GM18507 (cell line): ENCODE measurements at regions not wholly inside any gene's neighbourhood (a gene's known extent, or its start where the extent isn't known, plus 50 kb on each side); places are given as distances from the start of the nearest gene placed in this dataset.
"Not testable (repeated sequence)": the region's sequence is repeated elsewhere in the genome, so short reads cannot be mapped to it uniquely, and the experiment has no call there.

Experiments used
- DNase-seq: peaks from one replicate; pipeline ENCODE4 v3.0.0; 2011; ENCODE audit warnings: low read depth; ENCODE audit not compliant: insufficient read length; ENCODE audit errors: extremely low spot score
- FAIRE-seq: peaks from 2 replicates; lab custom pipeline; 2011; peaks lifted over from hg19 to GRCh38; lab: Jason Lieb, UNC

- DNase-seq, FAIRE-seq: not testable (repeated sequence)
These were observed 189.3 kb downstream of the NPIPB11 start for GRCh38 chr16:29217104-29217751.

- FAIRE-seq, result not testable (repeated sequence)
These were observed 192.7 kb downstream of the NPIPB11 start for GRCh38 chr16:29213770-29214169.

GRCh38 chr16:29213251-29213650 is 193.3 kb downstream of the NPIPB11 start:
- DNase-seq, FAIRE-seq: not testable (repeated sequence)

More at GRCh38 chr16:29213770-29214169, 192.7 kb downstream of the NPIPB11 start:
- not testable (repeated sequence) for DNase-seq

GRCh38 chr16:29212084-29213027 is 194.2 kb downstream of the NPIPB11 start:
- not testable (repeated sequence) for DNase-seq, FAIRE-seq

GRCh38 chr16:29211456-29211855 is 195.1 kb downstream of the NPIPB11 start:
- not testable (repeated sequence) for FAIRE-seq, DNase-seq

GRCh38 chr16:29210299-29211150 is 196.0 kb downstream of the NPIPB11 start:
- not testable (repeated sequence) for DNase-seq, FAIRE-seq

- not testable (repeated sequence) for DNase-seq, FAIRE-seq
These were observed 200.4 kb downstream of the NPIPB11 start for GRCh38 chr16:29206120-29206519.

- FAIRE-seq, DNase-seq: not testable (repeated sequence)
These were observed 201.4 kb downstream of the NPIPB11 start for GRCh38 chr16:29205151-29205550.

GRCh38 chr16:29204806-29205135 is 201.7 kb downstream of the NPIPB11 start:
- FAIRE-seq, result no peak

GRCh38 chr16:29203933-29204805 is 202.3 kb downstream of the NPIPB11 start:
- not testable (repeated sequence) for FAIRE-seq, DNase-seq

More at GRCh38 chr16:29204806-29205135, 201.7 kb downstream of the NPIPB11 start:
- DNase-seq, result no peak

GRCh38 chr16:29203046-29203932 is 203.2 kb downstream of the NPIPB11 start:
- FAIRE-seq, DNase-seq: not testable (repeated sequence)

GRCh38 chr16:29202642-29203041 is 203.9 kb downstream of the NPIPB11 start:
- DNase-seq, FAIRE-seq: not testable (repeated sequence)

- not testable (repeated sequence) for DNase-seq, FAIRE-seq
These were observed 204.4 kb downstream of the NPIPB11 start for GRCh38 chr16:29202025-29202632.

GRCh38 chr16:29201296-29202024 is 205.1 kb downstream of the NPIPB11 start:
- DNase-seq, FAIRE-seq: not testable (repeated sequence)

GRCh38 chr16:29200681-29201080 is 205.8 kb downstream of the NPIPB11 start:
- FAIRE-seq, DNase-seq: not testable (repeated sequence)

GRCh38 chr16:29200135-29200601 is 206.3 kb downstream of the NPIPB11 start:
- not testable (repeated sequence) for DNase-seq, FAIRE-seq
